ENCODE measurements at regions not wholly inside any gene's neighbourhood (a gene's known extent, or its start where the extent isn't known, plus 50 kb on each side); places are given as distances from the start of the nearest gene placed in this dataset.

DNA sequence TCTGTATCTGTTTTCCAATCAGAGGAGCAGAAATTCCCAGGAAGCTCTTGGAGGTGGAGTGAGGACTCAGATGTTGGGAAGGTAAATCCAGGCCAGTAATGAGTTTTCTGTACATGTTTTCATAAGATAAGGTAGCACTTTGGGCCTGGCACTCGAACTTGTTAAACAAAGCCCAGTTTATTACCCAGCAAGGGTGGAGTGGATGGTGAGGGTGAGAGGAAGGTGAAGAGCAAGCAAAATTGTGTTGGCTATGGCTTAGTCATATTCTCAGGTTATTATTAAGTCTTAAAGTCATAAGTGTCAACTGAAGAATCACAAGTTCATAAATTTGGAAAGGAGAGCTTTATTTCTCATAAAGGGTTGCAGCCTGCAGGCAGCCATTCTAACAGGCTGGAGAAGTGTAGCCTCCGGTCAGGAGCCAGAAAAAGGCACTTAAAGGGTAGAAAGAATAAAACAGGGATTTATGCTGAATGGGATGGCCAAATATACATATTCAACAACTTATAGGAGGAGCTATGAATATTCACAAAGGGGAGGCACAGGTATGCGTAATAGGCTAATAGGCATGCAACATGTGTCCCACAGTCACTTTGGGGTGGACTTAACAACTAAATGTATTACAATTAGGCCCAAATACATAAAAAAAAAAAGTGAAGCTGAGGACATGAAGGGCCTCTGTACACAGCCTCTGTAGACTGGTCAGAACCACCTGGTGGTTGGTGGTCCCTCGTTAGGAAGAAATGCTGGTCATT, 523.9 kb downstream of the LMO4 start:
- no peaks in the 10 kb centered on the region for H3K4me1 ChIP-seq
- no peak overlapping the region for H3K4me3 ChIP-seq
- DNase-seq (ENCODE audit: extremely low spot score in 2 of 2): no peak
- H3K9me3 ChIP-seq: no peaks in the 10 kb centered on the region
- TF ChIP-seq, protein P1, sequence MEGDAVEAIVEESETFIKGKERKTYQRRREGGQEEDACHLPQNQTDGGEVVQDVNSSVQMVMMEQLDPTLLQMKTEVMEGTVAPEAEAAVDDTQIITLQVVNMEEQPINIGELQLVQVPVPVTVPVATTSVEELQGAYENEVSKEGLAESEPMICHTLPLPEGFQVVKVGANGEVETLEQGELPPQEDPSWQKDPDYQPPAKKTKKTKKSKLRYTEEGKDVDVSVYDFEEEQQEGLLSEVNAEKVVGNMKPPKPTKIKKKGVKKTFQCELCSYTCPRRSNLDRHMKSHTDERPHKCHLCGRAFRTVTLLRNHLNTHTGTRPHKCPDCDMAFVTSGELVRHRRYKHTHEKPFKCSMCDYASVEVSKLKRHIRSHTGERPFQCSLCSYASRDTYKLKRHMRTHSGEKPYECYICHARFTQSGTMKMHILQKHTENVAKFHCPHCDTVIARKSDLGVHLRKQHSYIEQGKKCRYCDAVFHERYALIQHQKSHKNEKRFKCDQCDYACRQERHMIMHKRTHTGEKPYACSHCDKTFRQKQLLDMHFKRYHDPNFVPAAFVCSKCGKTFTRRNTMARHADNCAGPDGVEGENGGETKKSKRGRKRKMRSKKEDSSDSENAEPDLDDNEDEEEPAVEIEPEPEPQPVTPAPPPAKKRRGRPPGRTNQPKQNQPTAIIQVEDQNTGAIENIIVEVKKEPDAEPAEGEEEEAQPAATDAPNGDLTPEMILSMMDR (IDR thresholded peaks at IDR 0.05): no peak
- TF ChIP-seq POLR2A (IDR thresholded peaks at IDR 0.05) (no peak), POLR2AphosphoS5 (IDR thresholded peaks at IDR 0.05; ENCODE audit: insufficient read depth in 1 of 2, low read depth in 1 of 2) (no peak)
- intact Hi-C loops (cut with DNase I): no loop called here
- no peaks in the 10 kb centered on the region for H3K27me3 ChIP-seq
- H3K27ac ChIP-seq: no peak overlapping the region
- no peaks in the 10 kb centered on the region for H3K36me3 ChIP-seq

DNA sequence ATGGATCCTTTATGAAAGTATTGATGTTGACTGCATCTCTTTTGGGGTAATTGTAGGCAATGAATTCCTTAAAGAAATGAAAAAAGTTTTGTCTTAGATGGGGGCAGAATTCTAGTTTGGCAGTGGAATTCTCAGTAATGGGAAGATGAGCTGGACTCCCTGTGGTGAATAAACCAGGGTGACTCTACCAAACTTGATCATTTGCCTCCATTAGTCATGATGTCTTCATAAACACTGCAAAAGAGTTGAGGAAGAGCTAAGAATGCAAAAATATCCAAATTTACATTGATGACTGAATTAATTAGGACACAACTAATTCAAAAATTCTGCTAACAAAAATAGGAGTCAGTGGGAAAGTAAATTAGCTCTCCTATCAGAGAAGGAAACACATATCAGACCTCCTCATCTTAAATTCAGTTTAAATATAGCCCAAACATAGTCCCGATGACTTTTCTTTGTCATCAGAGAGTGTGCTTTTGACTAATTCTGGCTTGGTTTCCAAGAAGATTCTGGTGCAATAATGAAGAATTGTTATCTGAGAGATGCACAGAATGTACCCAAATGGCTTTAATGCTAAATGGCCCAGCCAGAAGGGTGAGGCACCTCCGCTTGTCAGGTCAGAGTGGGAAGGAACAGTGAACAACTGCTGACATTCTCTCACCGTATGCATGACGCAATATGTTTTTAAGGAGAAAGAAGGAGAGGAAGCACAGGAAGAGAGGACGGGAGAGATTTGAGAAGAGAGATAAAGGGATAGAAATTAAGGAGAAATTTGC, 525.1 kb downstream of the LMO4 start:
- DNase-seq (ENCODE audit: extremely low spot score in 2 of 2): no peak
- no peak overlapping the region for H3K4me3 ChIP-seq
- TF ChIP-seq POLR2AphosphoS5 (IDR thresholded peaks at IDR 0.05; ENCODE audit: insufficient read depth in 1 of 2, low read depth in 1 of 2): no peak
- TF ChIP-seq POLR2A (IDR thresholded peaks at IDR 0.05): no peak
- TF ChIP-seq, protein P1 (IDR thresholded peaks at IDR 0.05): no peak
- H3K9me3 ChIP-seq: no peaks in the 10 kb centered on the region
- H3K36me3 ChIP-seq: no peaks in the 10 kb centered on the region
- intact Hi-C loops (cut with DNase I): no loop called here
- no peaks in the 10 kb centered on the region for H3K27me3 ChIP-seq
- no peak overlapping the region for H3K27ac ChIP-seq
- H3K4me1 ChIP-seq: no peaks in the 10 kb centered on the region

DNA sequence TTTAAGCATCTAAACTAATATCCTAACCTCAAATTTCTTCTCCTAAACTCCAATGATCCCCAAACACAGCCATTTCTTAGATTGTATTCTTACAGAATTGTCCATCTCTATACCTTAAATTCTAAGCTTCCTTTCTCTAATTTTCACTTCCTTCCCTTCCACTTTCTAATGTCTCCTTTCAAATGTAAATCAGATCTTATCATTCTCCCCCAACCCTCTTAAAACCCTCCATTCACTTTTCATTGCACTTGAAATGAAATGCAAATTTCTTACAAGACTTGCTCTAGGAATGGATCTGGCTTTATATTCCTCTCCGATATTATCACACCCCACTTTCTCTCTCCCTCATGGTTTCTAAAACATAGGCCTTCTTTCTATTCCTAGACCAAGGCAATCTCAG, 534.6 kb downstream of the LMO4 start:
- intact Hi-C loops (cut with DNase I): no loop called here
- no peaks in the 10 kb centered on the region for H3K4me1 ChIP-seq
- no peak overlapping the region for H3K27ac ChIP-seq
- H3K36me3 ChIP-seq: no peaks in the 10 kb centered on the region
- H3K9me3 ChIP-seq: peaks cover 5% of the 10 kb centered on the region
- no peaks in the 10 kb centered on the region for H3K27me3 ChIP-seq
- no peak for DNase-seq (ENCODE audit: extremely low spot score in 2 of 2)
- TF ChIP-seq, protein P1 (IDR thresholded peaks at IDR 0.05): no peak
- H3K4me3 ChIP-seq: no peak overlapping the region

DNA sequence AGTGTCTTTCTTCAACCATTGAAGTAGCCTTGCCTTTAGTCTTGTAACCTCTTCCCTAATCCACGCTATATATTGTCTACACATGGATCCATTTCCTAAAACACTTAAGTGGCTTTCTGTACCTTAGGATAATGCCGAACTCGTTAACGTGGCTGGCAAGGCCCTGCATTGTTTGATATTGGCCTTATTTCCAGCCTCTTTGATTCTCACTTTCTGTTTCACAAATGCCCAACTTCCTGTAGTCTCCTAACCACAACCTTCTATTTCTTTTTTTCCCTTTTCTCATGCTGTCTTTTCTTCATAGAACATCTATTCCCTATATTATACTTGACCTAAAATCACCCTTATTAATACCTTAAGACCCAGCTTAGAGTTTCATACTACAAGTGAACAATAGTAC, 536.0 kb downstream of the LMO4 start:
- TF ChIP-seq POLR2AphosphoS5 (IDR thresholded peaks at IDR 0.05; ENCODE audit: insufficient read depth in 1 of 2, low read depth in 1 of 2): no peak
- TF ChIP-seq, protein P1 (IDR thresholded peaks at IDR 0.05): no peak
- no peak for TF ChIP-seq POLR2A (IDR thresholded peaks at IDR 0.05)
- DNase-seq (ENCODE audit: extremely low spot score in 2 of 2): no peak
- Histone ChIP-seq H3K27me3 (no peaks in the 10 kb centered on the region), H3K4me3 (no peak overlapping the region), H3K9me3 (peaks cover 5% of the 10 kb centered on the region), H3K27ac (no peak overlapping the region), H3K36me3 (no peaks in the 10 kb centered on the region), H3K4me1 (peaks cover 2% of the 10 kb centered on the region)
- intact Hi-C loops (cut with DNase I): no loop called here

DNA sequence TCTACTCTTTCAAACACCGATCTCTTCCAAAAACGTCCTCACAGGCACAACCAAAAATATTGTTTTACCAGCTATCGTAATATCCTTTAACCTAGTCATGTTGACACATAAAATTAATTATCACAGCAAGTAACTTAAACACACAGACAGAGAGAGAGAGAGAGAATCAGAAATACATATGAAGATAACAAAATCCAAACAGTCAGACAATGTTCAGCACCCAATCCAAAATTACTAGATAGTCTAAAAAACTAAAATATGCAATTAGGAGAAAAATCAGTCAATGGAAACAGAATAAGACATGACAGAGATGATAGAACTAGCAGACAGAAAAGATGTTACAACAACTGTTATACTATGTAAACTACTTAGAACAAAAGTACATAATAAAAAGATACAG, 537.7 kb downstream of the LMO4 start:
- H3K4me1 ChIP-seq: peaks cover 5% of the 10 kb centered on the region
- intact Hi-C loops (cut with DNase I): no loop called here
- H3K9me3 ChIP-seq: peaks cover 5% of the 10 kb centered on the region
- no peak overlapping the region for H3K4me3 ChIP-seq
- no peaks in the 10 kb centered on the region for H3K27me3 ChIP-seq
- no peak overlapping the region for H3K27ac ChIP-seq
- no peak for TF ChIP-seq POLR2A (IDR thresholded peaks at IDR 0.05)
- TF ChIP-seq, protein P1 (IDR thresholded peaks at IDR 0.05): no peak
- no peak for TF ChIP-seq POLR2AphosphoS5 (IDR thresholded peaks at IDR 0.05; ENCODE audit: insufficient read depth in 1 of 2, low read depth in 1 of 2)
- no peaks in the 10 kb centered on the region for H3K36me3 ChIP-seq
- DNase-seq (ENCODE audit: extremely low spot score in 2 of 2): no peak
